Lower lobe of right lung (tissue), 2 donors: ENCODE measurements at regions not wholly inside any gene's neighbourhood (a gene's known extent, or its start where the extent isn't known, plus 50 kb on each side); places are given as distances from the start of the nearest gene placed in this dataset.

Experiments used
- ATAC-seq, 2 donors: fragments of 200-7000 bp; cut with Tn5 transposase; one replicate each; pipeline ENCODE4 v1.9.1; 2020 to 2022; ENCODE audit warnings: mild to moderate bottlenecking in 2 of 2, moderate library complexity in 2 of 2
- DNase-seq: peaks from one replicate; pipeline ENCODE4 v3.0.0-alpha.2; 2020
- H3K27ac ChIP-seq: fragments of 200-600 bp; one replicate; pipeline ENCODE4 v1.8.0; 2022
- H3K27me3 ChIP-seq: fragments of 200-600 bp; one replicate; pipeline ENCODE4 v1.8.0; 2022; ENCODE audit warnings: low read depth
- H3K36me3 ChIP-seq: fragments of 200-600 bp; one replicate; pipeline ENCODE4 v1.8.0; 2022; ENCODE audit warnings: mild to moderate bottlenecking
- H3K4me1 ChIP-seq: fragments of 200-600 bp; one replicate; pipeline ENCODE4 v1.8.0; 2022
- H3K4me3 ChIP-seq: fragments of 200-600 bp; one replicate; pipeline ENCODE4 v1.8.0; 2022; ENCODE audit warnings: mild to moderate bottlenecking
- H3K9me3 ChIP-seq: fragments of 200-600 bp; one replicate; pipeline ENCODE4 v1.8.0; 2022
- intact Hi-C: fragments of 100-400 bp; cut with DNase I; formaldehyde crosslinking; loops from one replicate; pipeline ENCODE4 v1.11.0; 2022
- TF ChIP-seq, protein P1 (sequence below): fragments of 200-600 bp; IDR thresholded peaks from one replicate; pipeline ENCODE4 v1.8.0; 2022; ENCODE audit warnings: antibody characterized with exemption, mild to moderate bottlenecking
- donor health status: DM: no; HTN: yes; CAD: no; lungs with severe emphysema.

GRCh38 chr2:238997684-238998083, 149.8 kb downstream of the TWIST2 start:
- intact Hi-C loops: no loop called here
- Histone ChIP-seq H3K4me1 (no peaks in the 10 kb centered on the region), H3K27ac (no peak overlapping the region), H3K27me3 (no peaks in the 10 kb centered on the region), H3K9me3 (peaks cover 9% of the 10 kb centered on the region), H3K4me3 (no peak overlapping the region), H3K36me3 (no peaks in the 10 kb centered on the region)
- TF ChIP-seq, protein P1, sequence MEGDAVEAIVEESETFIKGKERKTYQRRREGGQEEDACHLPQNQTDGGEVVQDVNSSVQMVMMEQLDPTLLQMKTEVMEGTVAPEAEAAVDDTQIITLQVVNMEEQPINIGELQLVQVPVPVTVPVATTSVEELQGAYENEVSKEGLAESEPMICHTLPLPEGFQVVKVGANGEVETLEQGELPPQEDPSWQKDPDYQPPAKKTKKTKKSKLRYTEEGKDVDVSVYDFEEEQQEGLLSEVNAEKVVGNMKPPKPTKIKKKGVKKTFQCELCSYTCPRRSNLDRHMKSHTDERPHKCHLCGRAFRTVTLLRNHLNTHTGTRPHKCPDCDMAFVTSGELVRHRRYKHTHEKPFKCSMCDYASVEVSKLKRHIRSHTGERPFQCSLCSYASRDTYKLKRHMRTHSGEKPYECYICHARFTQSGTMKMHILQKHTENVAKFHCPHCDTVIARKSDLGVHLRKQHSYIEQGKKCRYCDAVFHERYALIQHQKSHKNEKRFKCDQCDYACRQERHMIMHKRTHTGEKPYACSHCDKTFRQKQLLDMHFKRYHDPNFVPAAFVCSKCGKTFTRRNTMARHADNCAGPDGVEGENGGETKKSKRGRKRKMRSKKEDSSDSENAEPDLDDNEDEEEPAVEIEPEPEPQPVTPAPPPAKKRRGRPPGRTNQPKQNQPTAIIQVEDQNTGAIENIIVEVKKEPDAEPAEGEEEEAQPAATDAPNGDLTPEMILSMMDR: no peak
- DNase-seq (no peak), ATAC-seq (no peak)
